GM21515 (cell line): ENCODE measurements at regions not wholly inside any gene's neighbourhood (a gene's known extent, or its start where the extent isn't known, plus 50 kb on each side); places are given as distances from the start of the nearest gene placed in this dataset.
"Not testable (repeated sequence)": the region's sequence is repeated elsewhere in the genome, so short reads cannot be mapped to it uniquely, and the experiment has no call there.

Source experiments
- ATAC-seq: cut with Tn5 transposase; IDR thresholded peaks from one replicate; pipeline ENCODE4 v1.9.1; 2021; ENCODE audit not compliant: unreplicated experiment

DNA sequence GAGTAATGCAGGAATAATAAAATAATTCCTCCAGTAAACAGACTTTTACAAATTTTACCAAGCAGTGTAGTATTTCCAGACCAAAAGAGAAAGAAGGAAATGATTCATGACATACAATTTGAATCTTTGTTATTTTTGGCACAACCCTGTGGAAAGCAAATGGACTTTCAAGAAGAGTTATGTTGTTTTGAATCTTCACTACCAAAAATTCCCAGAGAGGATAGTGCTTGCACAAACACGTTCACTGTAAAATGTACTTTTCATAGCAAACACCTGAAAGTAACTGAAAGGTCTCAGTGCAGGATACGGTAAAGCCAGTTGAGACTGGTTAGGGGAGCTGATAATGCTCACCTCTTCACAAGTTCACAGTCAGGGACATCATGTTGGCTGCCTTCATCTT, 107.1 kb downstream of the USP22 start:
- ATAC-seq, result no peak

DNA sequence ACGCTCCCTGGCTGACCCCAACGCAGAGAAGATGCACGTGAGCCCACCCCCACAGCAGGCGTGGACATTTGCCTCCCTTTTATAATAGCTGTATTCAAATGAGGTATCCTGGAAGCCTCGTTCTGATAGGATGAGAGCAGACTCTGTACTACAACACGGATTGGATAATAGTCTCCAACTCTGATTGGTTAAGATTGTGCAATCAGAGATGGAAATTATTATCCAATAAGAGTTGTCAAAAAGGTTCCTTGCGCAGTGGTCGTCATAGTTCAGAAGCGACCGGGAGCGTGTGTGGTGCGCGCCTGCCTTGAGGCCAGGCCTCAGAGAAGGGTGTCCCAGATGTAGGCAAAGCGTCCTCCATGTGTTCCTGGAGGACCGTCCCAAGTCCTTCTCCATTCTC, 104.6 kb downstream of the USP22 start:
- ATAC-seq, result no peak

DNA sequence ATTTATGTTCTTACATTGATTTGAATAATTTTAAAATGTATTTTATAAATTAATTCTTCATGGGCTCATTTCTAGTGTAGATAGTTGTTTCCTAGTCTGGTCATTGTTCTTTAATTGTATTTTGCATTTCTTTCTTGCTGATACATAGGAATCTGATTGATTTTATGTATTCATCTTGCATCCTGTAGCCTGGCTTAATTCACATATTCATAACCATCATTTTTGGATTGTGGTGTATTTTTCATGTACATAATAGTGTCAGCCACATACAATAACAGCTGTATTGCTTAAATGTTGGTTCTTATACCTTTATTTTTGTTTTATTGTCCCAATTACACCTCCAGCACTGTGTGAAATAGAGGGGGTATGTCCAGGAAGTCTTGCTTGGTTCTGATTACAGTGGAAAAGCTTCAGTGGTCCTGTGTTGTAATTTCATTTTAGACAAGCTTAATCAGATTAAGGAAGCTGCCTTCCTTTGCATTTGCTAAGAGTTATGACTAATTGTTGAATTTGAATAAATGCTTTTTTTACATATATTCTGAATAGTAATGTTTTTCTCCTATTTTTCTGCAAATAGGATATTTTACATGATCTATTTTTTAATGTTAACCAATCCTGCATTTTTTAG, 103.7 kb downstream of the USP22 start:
- ATAC-seq, result no peak

DNA sequence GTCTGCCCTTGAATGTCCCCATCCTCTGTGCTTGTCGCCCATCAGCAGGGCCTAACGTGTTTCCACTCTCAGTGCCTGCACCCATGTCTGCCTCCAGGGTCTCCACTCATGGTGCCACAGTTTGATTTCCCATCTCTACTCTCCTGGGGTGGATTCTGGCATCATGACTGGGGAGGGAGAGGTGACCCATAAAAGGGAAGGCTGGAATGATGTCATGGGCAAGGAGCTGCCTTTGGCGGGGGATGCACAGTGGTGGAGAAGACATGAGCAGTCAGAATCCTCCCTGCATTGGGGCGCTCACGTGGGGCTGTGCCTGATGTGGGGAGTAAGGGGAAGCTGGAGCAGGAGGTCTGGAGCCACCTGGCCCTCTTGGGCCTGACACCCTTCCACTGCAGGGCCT, 100.9 kb downstream of the USP22 start:
- ATAC-seq, result no peak

DNA sequence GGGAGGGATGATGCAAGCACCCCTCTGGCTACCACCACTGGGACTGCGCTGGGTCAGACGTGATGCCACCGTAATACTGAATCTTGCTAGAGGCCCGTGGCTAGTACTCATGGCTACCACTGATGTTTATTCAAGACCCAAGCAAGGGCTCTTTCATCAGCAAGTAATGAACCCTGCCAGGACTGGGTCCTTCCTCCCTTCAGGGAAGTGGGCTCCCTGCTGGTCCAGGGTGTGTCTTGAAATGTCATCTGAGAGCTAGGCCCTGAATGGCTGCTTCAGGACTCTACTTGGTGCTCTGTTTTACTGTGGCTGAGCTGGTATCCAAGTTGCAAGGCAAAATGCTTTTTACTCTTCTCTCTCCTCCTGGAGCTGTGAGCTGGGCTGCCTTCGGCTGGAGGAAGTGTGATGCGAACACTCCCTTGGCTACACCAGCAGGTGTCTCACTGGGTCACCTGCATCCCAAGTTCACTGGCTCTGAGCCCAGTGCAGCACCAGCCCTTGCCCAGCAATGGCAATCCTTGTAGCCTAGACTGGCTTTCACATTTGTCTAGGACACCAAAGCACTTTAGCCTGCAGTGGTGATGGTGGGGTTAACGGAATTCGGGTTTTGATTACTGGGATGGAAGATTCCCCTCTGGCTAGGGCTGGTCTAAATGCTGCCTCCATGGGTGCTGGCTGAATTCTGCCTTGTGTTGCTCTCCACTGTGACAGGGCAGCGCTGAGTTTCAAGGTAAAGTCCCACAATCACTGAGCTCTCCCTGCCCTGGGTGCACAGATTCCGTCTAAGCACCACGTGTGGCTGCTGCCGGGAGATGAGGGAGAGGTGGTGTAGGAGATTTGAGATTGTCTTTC, 98.6 kb downstream of the USP22 start:
- ATAC-seq, result no peak

DNA sequence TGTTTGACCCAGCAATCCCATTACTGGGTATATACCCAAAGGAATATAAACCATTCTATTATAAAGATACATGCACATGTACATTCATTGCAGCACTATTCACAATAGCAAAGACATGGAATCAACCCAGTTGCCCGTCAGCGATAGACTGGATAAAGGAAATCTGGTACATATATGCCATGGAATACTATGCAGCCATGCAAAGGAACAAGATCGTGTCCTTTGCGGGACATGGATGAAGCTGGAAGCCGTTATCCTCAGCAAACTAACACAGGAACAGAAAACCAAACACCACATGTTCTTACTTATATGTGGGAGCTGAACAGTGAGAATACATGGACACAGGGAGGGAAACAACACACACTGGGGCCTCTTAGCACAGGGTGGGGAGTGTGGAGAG, 95.1 kb downstream of the USP22 start:
- not testable (repeated sequence) for ATAC-seq

DNA sequence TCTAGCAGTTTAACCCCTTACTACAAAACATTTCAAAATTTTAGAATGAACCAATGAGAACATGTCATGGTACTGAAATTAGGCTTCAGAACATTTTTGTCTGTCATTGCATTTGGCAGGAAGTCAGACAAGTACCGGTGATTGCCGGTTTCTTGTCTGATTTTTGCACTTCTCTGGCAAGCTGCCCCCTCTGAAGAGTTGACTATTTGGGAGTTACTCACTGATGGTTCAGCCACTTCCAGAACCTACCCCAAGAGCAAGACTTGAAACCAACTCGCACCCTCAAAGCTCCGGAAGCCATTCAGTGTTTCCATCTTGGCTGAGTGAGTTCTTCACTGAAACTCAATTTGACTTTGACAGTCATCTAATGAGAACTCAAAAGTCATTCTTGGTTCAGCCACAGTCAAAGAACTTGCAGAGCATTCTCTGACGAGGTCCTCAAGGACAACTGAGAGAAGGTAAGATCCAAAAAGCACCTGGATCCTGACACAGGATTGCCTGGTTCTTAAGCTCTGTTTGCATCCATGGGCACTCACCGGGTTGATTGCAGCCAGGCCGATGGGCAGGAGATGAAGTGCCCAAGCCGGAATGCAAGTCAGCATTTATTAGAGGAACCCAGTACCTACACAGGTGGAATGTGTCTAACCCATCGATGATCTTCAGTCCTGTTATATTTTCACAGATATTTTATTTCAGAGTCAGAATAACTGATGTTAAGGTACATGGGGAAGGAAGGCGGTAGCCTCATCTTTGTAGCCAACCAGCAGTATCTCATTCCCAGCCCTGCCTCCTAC, 93.6 kb downstream of the USP22 start:
- no peak for ATAC-seq
